ENCODE measurements at regions not wholly inside any gene's neighbourhood (a gene's known extent, or its start where the extent isn't known, plus 50 kb on each side); places are given as distances from the start of the nearest gene placed in this dataset.

DNA sequence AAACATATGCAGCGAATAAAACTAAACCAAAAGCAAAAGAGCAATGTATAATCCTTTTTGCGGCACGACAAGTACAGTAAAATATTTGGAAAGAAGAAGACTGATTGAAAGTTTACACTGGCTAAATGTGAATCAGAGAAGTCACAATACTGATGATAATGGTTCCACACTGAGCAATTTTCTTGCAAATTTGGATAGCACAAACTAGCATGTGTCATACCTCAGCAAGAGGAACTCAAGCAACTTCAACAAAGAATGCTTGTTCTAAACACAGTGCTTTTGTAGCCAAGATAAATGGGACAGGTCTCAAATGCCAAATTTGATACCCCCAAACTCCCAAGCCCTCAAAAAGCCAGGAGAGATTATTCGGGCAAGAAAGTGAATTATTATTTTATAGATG lies 839.1 kb downstream of the GALC start:
- no peaks in the 10 kb centered on the region for H3K4me1 ChIP-seq (ENCODE audit: control insufficient read depth in 5 of 5, insufficient read depth in 5 of 5, low read length in 5 of 5)
- H3K27ac ChIP-seq (ENCODE audit: low read depth in 1 of 2, low read length in 1 of 2) = no peak overlapping the region
- H3K4me3 ChIP-seq = no peak overlapping the region
- no peaks in the 10 kb centered on the region for H3K27me3 ChIP-seq (ENCODE audit: control insufficient read depth in 3 of 3, insufficient read depth in 3 of 3, low read length in 2 of 3)
- H3K9me3 ChIP-seq (ENCODE audit: control insufficient read depth in 4 of 4, insufficient read depth in 3 of 4, low read length in 3 of 4) = no peaks in the 10 kb centered on the region
- WGBS, 2 donors = 85 to 86% methylated on average over 4 of the region's 4 CpGs
- ATAC-seq (ENCODE audit: insufficient read depth, low FRiP score) = no peak
- no peak overlapping the region for H3K9ac ChIP-seq (ENCODE audit: insufficient read depth in 1 of 2, low read length in 2 of 2)
- no peak for DNase-seq
- TF ChIP-seq, protein P1, sequence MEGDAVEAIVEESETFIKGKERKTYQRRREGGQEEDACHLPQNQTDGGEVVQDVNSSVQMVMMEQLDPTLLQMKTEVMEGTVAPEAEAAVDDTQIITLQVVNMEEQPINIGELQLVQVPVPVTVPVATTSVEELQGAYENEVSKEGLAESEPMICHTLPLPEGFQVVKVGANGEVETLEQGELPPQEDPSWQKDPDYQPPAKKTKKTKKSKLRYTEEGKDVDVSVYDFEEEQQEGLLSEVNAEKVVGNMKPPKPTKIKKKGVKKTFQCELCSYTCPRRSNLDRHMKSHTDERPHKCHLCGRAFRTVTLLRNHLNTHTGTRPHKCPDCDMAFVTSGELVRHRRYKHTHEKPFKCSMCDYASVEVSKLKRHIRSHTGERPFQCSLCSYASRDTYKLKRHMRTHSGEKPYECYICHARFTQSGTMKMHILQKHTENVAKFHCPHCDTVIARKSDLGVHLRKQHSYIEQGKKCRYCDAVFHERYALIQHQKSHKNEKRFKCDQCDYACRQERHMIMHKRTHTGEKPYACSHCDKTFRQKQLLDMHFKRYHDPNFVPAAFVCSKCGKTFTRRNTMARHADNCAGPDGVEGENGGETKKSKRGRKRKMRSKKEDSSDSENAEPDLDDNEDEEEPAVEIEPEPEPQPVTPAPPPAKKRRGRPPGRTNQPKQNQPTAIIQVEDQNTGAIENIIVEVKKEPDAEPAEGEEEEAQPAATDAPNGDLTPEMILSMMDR (IDR thresholded peaks at IDR 0.05; ENCODE audit: control extremely low read depth, extremely low read depth) = no peak
- no peaks in the 10 kb centered on the region for H3K36me3 ChIP-seq (ENCODE audit: control insufficient read depth in 4 of 4, insufficient read depth in 4 of 4, low read length in 4 of 4)

DNA sequence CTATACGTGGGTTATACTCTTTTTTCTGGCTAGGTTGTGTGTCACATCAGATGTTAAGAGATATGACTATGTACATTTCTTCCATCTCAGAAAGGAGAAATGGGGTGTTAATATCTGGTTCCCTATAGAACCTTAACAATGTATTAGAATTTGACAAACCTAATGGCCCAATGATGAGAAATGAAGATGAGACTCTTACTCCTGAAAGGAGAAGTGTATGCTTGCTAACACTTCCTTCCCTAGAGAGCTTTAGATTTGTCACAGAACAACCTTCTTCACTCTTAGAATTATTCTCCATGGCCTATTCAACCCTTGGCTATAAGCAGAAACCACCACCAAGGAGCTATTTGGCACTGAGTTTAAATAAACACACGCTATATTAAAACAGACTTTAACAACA lies 839.6 kb downstream of the GALC start:
- DNase-seq (no peak), ATAC-seq (ENCODE audit: insufficient read depth, low FRiP score) (no peak)
- 75 to 79% methylated on average over 2 of the region's 2 CpGs for WGBS, 2 donors
- Histone ChIP-seq H3K4me1 (ENCODE audit: control insufficient read depth in 5 of 5, insufficient read depth in 5 of 5, low read length in 5 of 5) (no peaks in the 10 kb centered on the region), H3K9ac (ENCODE audit: insufficient read depth in 1 of 2, low read length in 2 of 2) (no peak overlapping the region), H3K27me3 (ENCODE audit: control insufficient read depth in 3 of 3, insufficient read depth in 3 of 3, low read length in 2 of 3) (no peaks in the 10 kb centered on the region), H3K9me3 (ENCODE audit: control insufficient read depth in 4 of 4, insufficient read depth in 3 of 4, low read length in 3 of 4) (no peaks in the 10 kb centered on the region), H3K27ac (ENCODE audit: low read depth in 1 of 2, low read length in 1 of 2) (no peak overlapping the region), H3K36me3 (ENCODE audit: control insufficient read depth in 4 of 4, insufficient read depth in 4 of 4, low read length in 4 of 4) (no peaks in the 10 kb centered on the region), H3K4me3 (no peak overlapping the region)
- TF ChIP-seq, protein P1 (IDR thresholded peaks at IDR 0.05; ENCODE audit: control extremely low read depth, extremely low read depth) = no peak

DNA sequence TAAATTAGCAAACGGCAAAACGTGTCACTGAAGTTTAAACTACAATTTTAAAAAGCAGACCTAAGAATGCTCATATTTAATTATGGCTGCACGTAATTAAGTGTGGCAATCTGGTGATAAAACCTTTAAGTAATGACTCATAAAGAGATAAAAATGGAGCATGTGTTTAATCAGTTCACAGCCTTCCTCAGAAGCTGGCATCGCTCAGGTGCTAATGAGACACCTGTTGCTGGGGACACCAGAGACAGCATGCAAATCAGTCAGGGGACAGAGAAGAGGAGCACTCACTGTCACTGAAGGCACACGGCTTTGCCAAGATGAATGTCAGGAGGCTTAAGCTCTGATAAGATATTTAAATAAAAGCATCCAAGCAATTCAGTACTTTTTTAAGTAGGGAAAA lies 840.3 kb downstream of the GALC start:
- TF ChIP-seq, protein P1 (IDR thresholded peaks at IDR 0.05; ENCODE audit: control extremely low read depth, extremely low read depth) = no peak
- ATAC-seq (ENCODE audit: insufficient read depth, low FRiP score) (no peak), DNase-seq (no peak)
- Histone ChIP-seq H3K9ac (ENCODE audit: insufficient read depth in 1 of 2, low read length in 2 of 2) (no peak overlapping the region), H3K4me3 (no peak overlapping the region), H3K4me1 (ENCODE audit: control insufficient read depth in 5 of 5, insufficient read depth in 5 of 5, low read length in 5 of 5) (no peaks in the 10 kb centered on the region), H3K9me3 (ENCODE audit: control insufficient read depth in 4 of 4, insufficient read depth in 3 of 4, low read length in 3 of 4) (no peaks in the 10 kb centered on the region), H3K27me3 (ENCODE audit: control insufficient read depth in 3 of 3, insufficient read depth in 3 of 3, low read length in 2 of 3) (no peaks in the 10 kb centered on the region), H3K36me3 (ENCODE audit: control insufficient read depth in 4 of 4, insufficient read depth in 4 of 4, low read length in 4 of 4) (no peaks in the 10 kb centered on the region), H3K27ac (ENCODE audit: low read depth in 1 of 2, low read length in 1 of 2) (no peak overlapping the region)
- 51 to 58% methylated on average over 5 of the region's 5 CpGs for WGBS, 2 donors

DNA sequence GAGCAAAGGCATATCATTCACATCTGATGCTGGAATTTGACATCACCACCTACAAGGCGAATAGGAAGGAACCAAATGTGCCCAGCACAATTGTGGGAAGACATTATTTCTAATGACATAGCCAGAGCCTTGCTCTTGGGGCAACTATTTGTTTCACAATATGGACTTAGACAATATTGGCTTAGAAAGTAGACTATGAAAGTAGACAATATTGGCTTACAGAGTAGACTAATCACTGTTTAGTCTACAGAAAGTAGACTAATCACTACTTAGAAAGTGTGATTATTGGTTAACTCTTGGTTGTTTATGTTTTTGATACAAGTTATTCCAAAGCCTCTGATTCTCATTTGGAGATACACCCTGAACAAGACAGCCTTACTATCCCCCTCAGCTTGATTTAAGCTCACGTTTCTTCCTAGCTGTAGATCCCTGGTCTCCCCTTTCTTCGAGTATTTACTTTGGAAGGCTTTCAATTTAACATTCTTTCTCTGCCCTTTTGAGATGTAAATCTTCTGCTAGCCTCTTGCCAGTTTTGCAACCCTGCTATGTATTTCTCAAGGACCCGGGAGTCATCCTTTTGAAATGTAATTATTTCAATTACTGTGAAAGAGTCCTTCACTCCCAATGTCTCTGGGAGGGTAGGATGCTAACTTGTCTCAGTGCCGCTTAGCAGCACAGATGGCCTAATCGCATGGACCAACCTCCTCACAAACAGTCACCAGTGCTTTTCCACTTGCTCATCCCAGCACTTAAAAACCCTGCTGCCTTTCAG lies 843.2 kb downstream of the GALC start:
- TF ChIP-seq, protein P1 (IDR thresholded peaks at IDR 0.05; ENCODE audit: control extremely low read depth, extremely low read depth) = no peak
- Histone ChIP-seq H3K9me3 (ENCODE audit: control insufficient read depth in 4 of 4, insufficient read depth in 3 of 4, low read length in 3 of 4) (no peaks in the 10 kb centered on the region), H3K27ac (ENCODE audit: low read depth in 1 of 2, low read length in 1 of 2) (no peak overlapping the region), H3K27me3 (ENCODE audit: control insufficient read depth in 3 of 3, insufficient read depth in 3 of 3, low read length in 2 of 3) (no peaks in the 10 kb centered on the region), H3K4me3 (no peak overlapping the region), H3K36me3 (ENCODE audit: control insufficient read depth in 4 of 4, insufficient read depth in 4 of 4, low read length in 4 of 4) (no peaks in the 10 kb centered on the region), H3K4me1 (ENCODE audit: control insufficient read depth in 5 of 5, insufficient read depth in 5 of 5, low read length in 5 of 5) (no peaks in the 10 kb centered on the region), H3K9ac (ENCODE audit: insufficient read depth in 1 of 2, low read length in 2 of 2) (no peak overlapping the region)
- WGBS, 2 donors = 27 to 33% methylated on average over 6 of the region's 6 CpGs
- no peak for DNase-seq
- no peak for ATAC-seq (ENCODE audit: insufficient read depth, low FRiP score)
